HCT116 (cell line): ENCODE measurements at regions not wholly inside any gene's neighbourhood (a gene's known extent, or its start where the extent isn't known, plus 50 kb on each side); places are given as distances from the start of the nearest gene placed in this dataset.

ENCODE experiments used
- ATAC-seq: fragments of 200-7000 bp; cut with Tn5 transposase; 2 replicates; pipeline ENCODE4 v1.9.1; 2020; ENCODE audit warnings: mild to moderate bottlenecking, moderate library complexity
- BruUV-seq: library from RNA; stranded (reverse); fragments of 400-500 nt; replicated peaks from 2 replicates; lab custom pipeline; 2021; lab: Mats Ljungman, UMichigan
- CTCF ChIA-PET: fragments of 300-600 bp; sonication (Branson Sonifier 250); formaldehyde crosslinking; loops from one replicate; lab custom pipeline; 2021; ENCODE audit warnings: antibody characterized with exemption; lab: Charles Lee
- POLR2A ChIA-PET: fragments of 300-600, 350-600 bp; sonication (Branson Sonifier 250); formaldehyde crosslinking; loops from one replicate; lab custom pipeline; 2021; ENCODE audit warnings: antibody characterized with exemption; lab: Charles Lee
- RAD21 ChIA-PET, 2 experiments: fragments of 300-600 bp; sonication (Branson Sonifier 250); formaldehyde crosslinking; loops; one replicate each; lab custom pipeline; 2023; ENCODE audit warnings: low total read pairs in 2 of 2; ENCODE audit not compliant: uncharacterized antibody in 2 of 2, unreplicated experiment in 2 of 2, low non-redundant PET in 1 of 2; lab: Charles Lee
- DNase-seq: peaks from one replicate; pipeline ENCODE4 v3.0.0-alpha.2; 2010; ENCODE audit warnings: low read depth, low spot score
- H2AFZ ChIP-seq: fragments of 200-600 bp; shearing (Covaris generic), sonication (generic); 2 replicates; pipeline ENCODE4 v1.6.1; 2017; ENCODE audit warnings: low read depth, mixed run types, mixed read lengths, antibody characterized with exemption, low read length; ENCODE audit not compliant: poor library complexity, severe bottlenecking
- H3K27ac ChIP-seq: 2 replicates; pipeline ENCODE4 v1.5.1; 2012; ENCODE audit warnings: low read depth, low read length
- H3K27me3 ChIP-seq: fragments of 200-600 bp; sonication (generic); 2 replicates; pipeline ENCODE4 v1.6.1; 2016; ENCODE audit warnings: mixed run types, low read length, mixed read lengths; ENCODE audit not compliant: insufficient read depth
- H3K36me3 ChIP-seq, 2 experiments: fragments of 200-500 bp in 1 of 2; fragments of 200-600 bp in 1 of 2; sonication (Bioruptor generic) in 1 of 2; sonication (generic) in 1 of 2; 2 replicates each; pipeline versions ENCODE4 v1.5.1 to v1.6.1; 2014 to 2016; ENCODE audit warnings: low read length in 2 of 2, inconsistent platforms in 1 of 2, mixed read lengths in 1 of 2, mixed run types in 1 of 2; ENCODE audit not compliant: insufficient read depth in 2 of 2, control insufficient read depth in 1 of 2
- H3K4me1 ChIP-seq, 2 experiments: fragments of 200-600 bp in 1 of 2; sonication (generic) in 1 of 2; 2 replicates each; pipeline versions ENCODE4 v1.5.1 to v1.6.1; 2012 to 2017; ENCODE audit warnings: low read length in 2 of 2, inconsistent platforms in 1 of 2, mild to moderate bottlenecking in 1 of 2, mixed read lengths in 1 of 2, mixed run types in 1 of 2, moderate library complexity in 1 of 2; ENCODE audit not compliant: insufficient read depth in 2 of 2, control insufficient read depth in 1 of 2
- H3K4me2 ChIP-seq: fragments of 200-600 bp; sonication (generic); 2 replicates; pipeline ENCODE4 v1.6.1; 2017; ENCODE audit warnings: mixed run types, low read length, mixed read lengths
- H3K4me3 ChIP-seq, 2 experiments: fragments of 200-600 bp in 1 of 2; sonication (generic) in 1 of 2; replicated peaks in 1 of 2; 2 replicates each; pipeline ENCODE4 v1.5.1; 2011 to 2016; ENCODE audit warnings: low read length in 2 of 2, control low read depth in 1 of 2, low read depth in 1 of 2, mild to moderate bottlenecking in 1 of 2, mixed read lengths in 1 of 2, mixed run types in 1 of 2
- H3K79me2 ChIP-seq: fragments of 200-600 bp; sonication (generic); 2 replicates; pipeline ENCODE4 v1.6.1; 2017; ENCODE audit warnings: mild to moderate bottlenecking, mixed run types, low read length, moderate library complexity, mixed read lengths; ENCODE audit not compliant: insufficient read depth
- H3K9ac ChIP-seq: fragments of 200-600 bp; sonication (generic); 2 replicates; pipeline ENCODE4 v1.6.1; 2016; ENCODE audit warnings: low read length, mixed read lengths
- H3K9me2 ChIP-seq: fragments of 200-600 bp; sonication (generic), shearing (Covaris generic); 2 replicates; pipeline ENCODE4 v1.6.1; 2017; ENCODE audit warnings: mixed run types, mild to moderate bottlenecking, moderate library complexity; ENCODE audit not compliant: insufficient read depth
- H3K9me3 ChIP-seq, 2 experiments: fragments of 200-500 bp in 1 of 2; fragments of 200-600 bp in 1 of 2; sonication (Bioruptor generic) in 1 of 2; sonication (generic) in 1 of 2; 2 replicates each; pipeline ENCODE4 v1.6.1; 2014 to 2017; ENCODE audit warnings: low read length in 2 of 2, mixed read lengths in 2 of 2, inconsistent platforms in 1 of 2, low read depth in 1 of 2, mild to moderate bottlenecking in 1 of 2, mixed run types in 1 of 2, moderate library complexity in 1 of 2; ENCODE audit not compliant: control insufficient read depth in 1 of 2, insufficient read depth in 1 of 2
- H4K20me1 ChIP-seq: fragments of 200-600 bp; sonication (generic), shearing (Covaris generic); 2 replicates; pipeline ENCODE4 v1.6.1; 2017; ENCODE audit warnings: mixed run types, mild to moderate bottlenecking, moderate library complexity; ENCODE audit not compliant: insufficient read depth
- CEBPB ChIP-seq: IDR thresholded peaks from 2 replicates; pipeline ENCODE4 v1.6.1; 2012; ENCODE audit warnings: low read depth
- FOSL1 ChIP-seq: IDR thresholded peaks from 2 replicates; pipeline ENCODE4 v1.6.1; 2012; ENCODE audit warnings: low read depth
- POLR2A ChIP-seq: IDR thresholded peaks from 2 replicates; pipeline ENCODE4 v1.7.0; 2011; ENCODE audit warnings: borderline replicate concordance; ENCODE audit not compliant: insufficient read depth, insufficient read length; ENCODE audit errors: extremely low read depth
- POLR2AphosphoS5 ChIP-seq: IDR thresholded peaks from 2 replicates; pipeline ENCODE4 v1.6.1; 2011; ENCODE audit warnings: mild to moderate bottlenecking, low read depth, low read length, moderate library complexity
- RAD21 ChIP-seq: IDR thresholded peaks from 2 replicates; pipeline ENCODE4 v1.6.1; 2012; ENCODE audit warnings: low read depth, mild to moderate bottlenecking
- SIN3A ChIP-seq: IDR thresholded peaks from 2 replicates; pipeline ENCODE4 v1.6.1; 2012; ENCODE audit warnings: low read depth
- SP1 ChIP-seq: IDR thresholded peaks from 2 replicates; pipeline ENCODE4 v1.6.1; 2012; ENCODE audit warnings: low read depth
- ZNF274 ChIP-seq: fragments of 200-500 bp; sonication (Bioruptor generic); IDR thresholded peaks from 2 replicates; pipeline ENCODE4 v1.6.1; 2014; ENCODE audit warnings: mild to moderate bottlenecking, low read depth, low read length, inconsistent platforms
- intact Hi-C: fragments of 100-400 bp; cut with micrococcal nuclease; formaldehyde crosslinking; loops from 2 replicates; pipeline ENCODE4 v1.10.0; 2022
- TF ChIP-seq, protein P1 (sequence below): IDR thresholded peaks from 2 replicates; pipeline ENCODE4 v1.6.1; 2011; ENCODE audit warnings: mild to moderate bottlenecking, low read length, moderate library complexity; ENCODE audit not compliant: insufficient replicate concordance; ENCODE audit errors: extremely low read depth
- TF ChIP-seq, protein P2 (sequence below): IDR thresholded peaks from 2 replicates; pipeline ENCODE4 v1.6.1; 2012
- TF ChIP-seq, protein P3 (sequence below), 3 experiments: fragments of 200-600 bp in 1 of 3; sonication (generic) in 1 of 3; IDR thresholded peaks in 2 of 3; conservative IDR thresholded peaks in 1 of 3; 2 replicates each; pipeline ENCODE4 v1.5.1; 2012 to 2017; ENCODE audit warnings: low read depth in 2 of 3, low read length in 2 of 3, antibody characterized with exemption in 1 of 3, borderline replicate concordance in 1 of 3, control low read depth in 1 of 3, mild to moderate bottlenecking in 1 of 3, mixed read lengths in 1 of 3, mixed run types in 1 of 3, moderate library complexity in 1 of 3; ENCODE audit not compliant: insufficient read depth in 1 of 3
- TF ChIP-seq, protein P4 (sequence below): IDR thresholded peaks from 2 replicates; pipeline ENCODE4 v1.6.1; 2012

DNA sequence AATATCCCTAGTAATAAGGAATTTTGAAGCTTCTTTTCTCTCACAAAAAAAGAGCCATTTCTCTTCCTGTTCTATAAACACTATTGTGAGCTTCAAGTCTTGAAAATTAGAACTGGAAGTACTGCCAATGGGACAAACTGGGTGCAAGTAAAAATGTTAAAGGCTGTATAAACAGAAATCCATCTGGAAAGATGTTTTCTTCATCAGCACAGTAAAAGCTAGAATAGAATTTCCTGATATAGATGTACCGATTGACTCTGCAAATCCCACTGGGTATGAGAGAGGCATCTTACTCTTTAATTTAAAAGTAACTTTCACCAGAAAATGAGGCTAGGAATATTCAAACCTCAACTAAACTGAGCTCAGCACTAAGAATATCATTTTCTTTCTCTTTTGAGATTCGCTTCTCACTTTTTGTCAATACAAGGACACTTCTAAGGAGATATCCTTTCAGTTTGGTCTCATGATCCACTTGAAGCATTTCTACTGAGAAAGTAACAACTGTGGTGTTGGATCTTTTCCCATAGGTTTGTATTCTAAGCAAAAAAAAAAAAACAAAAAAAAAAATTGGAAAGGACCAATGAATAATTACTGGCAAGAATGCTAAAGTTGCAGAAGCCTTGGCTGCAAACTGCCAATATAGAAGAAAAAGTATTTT lies 169.0 kb upstream of the PRDM1 start:
- CTCF ChIA-PET: no interaction called here
- TF ChIP-seq, protein P1, sequence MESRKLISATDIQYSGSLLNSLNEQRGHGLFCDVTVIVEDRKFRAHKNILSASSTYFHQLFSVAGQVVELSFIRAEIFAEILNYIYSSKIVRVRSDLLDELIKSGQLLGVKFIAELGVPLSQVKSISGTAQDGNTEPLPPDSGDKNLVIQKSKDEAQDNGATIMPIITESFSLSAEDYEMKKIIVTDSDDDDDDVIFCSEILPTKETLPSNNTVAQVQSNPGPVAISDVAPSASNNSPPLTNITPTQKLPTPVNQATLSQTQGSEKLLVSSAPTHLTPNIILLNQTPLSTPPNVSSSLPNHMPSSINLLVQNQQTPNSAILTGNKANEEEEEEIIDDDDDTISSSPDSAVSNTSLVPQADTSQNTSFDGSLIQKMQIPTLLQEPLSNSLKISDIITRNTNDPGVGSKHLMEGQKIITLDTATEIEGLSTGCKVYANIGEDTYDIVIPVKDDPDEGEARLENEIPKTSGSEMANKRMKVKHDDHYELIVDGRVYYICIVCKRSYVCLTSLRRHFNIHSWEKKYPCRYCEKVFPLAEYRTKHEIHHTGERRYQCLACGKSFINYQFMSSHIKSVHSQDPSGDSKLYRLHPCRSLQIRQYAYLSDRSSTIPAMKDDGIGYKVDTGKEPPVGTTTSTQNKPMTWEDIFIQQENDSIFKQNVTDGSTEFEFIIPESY: no peak

GRCh38 chr6:105911106-105911629 lies 175.0 kb upstream of the PRDM1 start:
- H3K9me3 ChIP-seq: no peaks in the 10 kb centered on the region
- BruUV-seq: no TSS peak
- ChIA-PET RAD21 (no interaction called here), POLR2A (no interaction called here), CTCF (no interaction called here)
- DNase-seq (no peak), ATAC-seq (no peak)
- H2AFZ ChIP-seq: no peak overlapping the region
- H3K27ac ChIP-seq: no peak overlapping the region
- no peak overlapping the region for H3K4me2 ChIP-seq
- H3K79me2 ChIP-seq: no peaks in the 10 kb centered on the region
- H3K4me3 ChIP-seq: no peak overlapping the region
- H3K9ac ChIP-seq: no peak overlapping the region
- no peaks in the 10 kb centered on the region for H3K9me2 ChIP-seq
- no peaks in the 10 kb centered on the region for H3K36me3 ChIP-seq
- H3K27me3 ChIP-seq: no peaks in the 10 kb centered on the region
- intact Hi-C loops: no loop called here
- no peaks in the 10 kb centered on the region for H3K4me1 ChIP-seq
- H4K20me1 ChIP-seq: no peaks in the 10 kb centered on the region
- TF ChIP-seq SIN3A (no peak), SP1 (no peak), FOSL1 (no peak), CEBPB (no peak), ZNF274 (no peak), POLR2AphosphoS5 (no peak), RAD21 (no peak), POLR2A (no peak)
- TF ChIP-seq, protein P2, sequence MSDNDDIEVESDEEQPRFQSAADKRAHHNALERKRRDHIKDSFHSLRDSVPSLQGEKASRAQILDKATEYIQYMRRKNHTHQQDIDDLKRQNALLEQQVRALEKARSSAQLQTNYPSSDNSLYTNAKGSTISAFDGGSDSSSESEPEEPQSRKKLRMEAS: no peak
- TF ChIP-seq, protein P3, sequence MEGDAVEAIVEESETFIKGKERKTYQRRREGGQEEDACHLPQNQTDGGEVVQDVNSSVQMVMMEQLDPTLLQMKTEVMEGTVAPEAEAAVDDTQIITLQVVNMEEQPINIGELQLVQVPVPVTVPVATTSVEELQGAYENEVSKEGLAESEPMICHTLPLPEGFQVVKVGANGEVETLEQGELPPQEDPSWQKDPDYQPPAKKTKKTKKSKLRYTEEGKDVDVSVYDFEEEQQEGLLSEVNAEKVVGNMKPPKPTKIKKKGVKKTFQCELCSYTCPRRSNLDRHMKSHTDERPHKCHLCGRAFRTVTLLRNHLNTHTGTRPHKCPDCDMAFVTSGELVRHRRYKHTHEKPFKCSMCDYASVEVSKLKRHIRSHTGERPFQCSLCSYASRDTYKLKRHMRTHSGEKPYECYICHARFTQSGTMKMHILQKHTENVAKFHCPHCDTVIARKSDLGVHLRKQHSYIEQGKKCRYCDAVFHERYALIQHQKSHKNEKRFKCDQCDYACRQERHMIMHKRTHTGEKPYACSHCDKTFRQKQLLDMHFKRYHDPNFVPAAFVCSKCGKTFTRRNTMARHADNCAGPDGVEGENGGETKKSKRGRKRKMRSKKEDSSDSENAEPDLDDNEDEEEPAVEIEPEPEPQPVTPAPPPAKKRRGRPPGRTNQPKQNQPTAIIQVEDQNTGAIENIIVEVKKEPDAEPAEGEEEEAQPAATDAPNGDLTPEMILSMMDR (IDR thresholded peaks at IDR 0.05 in 2 of 3, conservative IDR thresholded peaks at IDR 0.05 in 1 of 3; ENCODE audit: borderline replicate concordance in 1 of 3, insufficient read depth in 1 of 3, low read depth in 2 of 3, low read length in 2 of 3): no peak
- TF ChIP-seq, protein P1: no peak
- TF ChIP-seq, protein P4, sequence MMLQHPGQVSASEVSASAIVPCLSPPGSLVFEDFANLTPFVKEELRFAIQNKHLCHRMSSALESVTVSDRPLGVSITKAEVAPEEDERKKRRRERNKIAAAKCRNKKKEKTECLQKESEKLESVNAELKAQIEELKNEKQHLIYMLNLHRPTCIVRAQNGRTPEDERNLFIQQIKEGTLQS: no peak

More for the DNA sequence above, 169.0 kb upstream of the PRDM1 start:
- Histone ChIP-seq H3K4me3 (no peak overlapping the region), H4K20me1 (no peaks in the 10 kb centered on the region), H3K9me2 (no peaks in the 10 kb centered on the region), H3K27me3 (no peaks in the 10 kb centered on the region), H3K9ac (no peak overlapping the region), H3K27ac (no peak overlapping the region), H2AFZ (no peak overlapping the region), H3K79me2 (no peaks in the 10 kb centered on the region), H3K4me1 (no peaks in the 10 kb centered on the region), H3K4me2 (no peak overlapping the region), H3K9me3 (no peaks in the 10 kb centered on the region), H3K36me3 (no peaks in the 10 kb centered on the region)
- ChIA-PET POLR2A (no interaction called here), RAD21 (no interaction called here)
- DNase-seq (no peak), ATAC-seq (no peak)
- no TSS peak for BruUV-seq
- intact Hi-C loops: no loop called here
